ENCODE measurements at regions not wholly inside any gene's neighbourhood (a gene's known extent, or its start where the extent isn't known, plus 50 kb on each side); places are given as distances from the start of the nearest gene placed in this dataset.

DNA sequence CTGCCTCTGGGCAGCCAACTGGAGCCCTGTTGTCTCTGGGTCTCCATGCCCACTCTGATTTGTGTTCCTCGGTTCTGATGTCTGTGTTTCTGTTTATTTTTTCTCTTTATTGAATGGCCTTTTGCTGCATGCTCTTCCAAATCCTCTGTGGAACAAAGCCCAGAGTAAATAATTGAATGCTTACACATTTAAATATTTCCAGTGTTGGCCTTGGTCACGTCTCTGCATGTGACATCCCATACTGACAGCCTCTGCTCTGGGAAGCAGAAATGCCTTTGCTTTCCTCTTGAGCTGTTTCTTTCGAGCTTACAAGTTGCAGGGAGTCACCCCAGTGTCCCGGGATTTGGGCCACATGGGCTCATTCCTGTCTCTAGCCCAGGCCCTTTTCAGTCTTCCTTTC lies 267.9 kb downstream of the PTPRU start:
- TF ChIP-seq, protein P1, sequence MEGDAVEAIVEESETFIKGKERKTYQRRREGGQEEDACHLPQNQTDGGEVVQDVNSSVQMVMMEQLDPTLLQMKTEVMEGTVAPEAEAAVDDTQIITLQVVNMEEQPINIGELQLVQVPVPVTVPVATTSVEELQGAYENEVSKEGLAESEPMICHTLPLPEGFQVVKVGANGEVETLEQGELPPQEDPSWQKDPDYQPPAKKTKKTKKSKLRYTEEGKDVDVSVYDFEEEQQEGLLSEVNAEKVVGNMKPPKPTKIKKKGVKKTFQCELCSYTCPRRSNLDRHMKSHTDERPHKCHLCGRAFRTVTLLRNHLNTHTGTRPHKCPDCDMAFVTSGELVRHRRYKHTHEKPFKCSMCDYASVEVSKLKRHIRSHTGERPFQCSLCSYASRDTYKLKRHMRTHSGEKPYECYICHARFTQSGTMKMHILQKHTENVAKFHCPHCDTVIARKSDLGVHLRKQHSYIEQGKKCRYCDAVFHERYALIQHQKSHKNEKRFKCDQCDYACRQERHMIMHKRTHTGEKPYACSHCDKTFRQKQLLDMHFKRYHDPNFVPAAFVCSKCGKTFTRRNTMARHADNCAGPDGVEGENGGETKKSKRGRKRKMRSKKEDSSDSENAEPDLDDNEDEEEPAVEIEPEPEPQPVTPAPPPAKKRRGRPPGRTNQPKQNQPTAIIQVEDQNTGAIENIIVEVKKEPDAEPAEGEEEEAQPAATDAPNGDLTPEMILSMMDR (conservative IDR thresholded peaks at IDR 0.05; ENCODE audit: low read depth) = no peak
- no peak for DNase-seq (ENCODE audit: low spot score)
- ChIA-PET CTCF (interaction anchor here (0.6 to 1.3 kb wide), 3 partner anchors 127 to 1172 kb away, joined by 3 to 6 read pairs (median 4); no protein-coding TSS in a partner anchor), POLR2A (ENCODE audit: low non-redundant PET) (no interaction called here)
- no peak overlapping the region for H3K27ac ChIP-seq

DNA sequence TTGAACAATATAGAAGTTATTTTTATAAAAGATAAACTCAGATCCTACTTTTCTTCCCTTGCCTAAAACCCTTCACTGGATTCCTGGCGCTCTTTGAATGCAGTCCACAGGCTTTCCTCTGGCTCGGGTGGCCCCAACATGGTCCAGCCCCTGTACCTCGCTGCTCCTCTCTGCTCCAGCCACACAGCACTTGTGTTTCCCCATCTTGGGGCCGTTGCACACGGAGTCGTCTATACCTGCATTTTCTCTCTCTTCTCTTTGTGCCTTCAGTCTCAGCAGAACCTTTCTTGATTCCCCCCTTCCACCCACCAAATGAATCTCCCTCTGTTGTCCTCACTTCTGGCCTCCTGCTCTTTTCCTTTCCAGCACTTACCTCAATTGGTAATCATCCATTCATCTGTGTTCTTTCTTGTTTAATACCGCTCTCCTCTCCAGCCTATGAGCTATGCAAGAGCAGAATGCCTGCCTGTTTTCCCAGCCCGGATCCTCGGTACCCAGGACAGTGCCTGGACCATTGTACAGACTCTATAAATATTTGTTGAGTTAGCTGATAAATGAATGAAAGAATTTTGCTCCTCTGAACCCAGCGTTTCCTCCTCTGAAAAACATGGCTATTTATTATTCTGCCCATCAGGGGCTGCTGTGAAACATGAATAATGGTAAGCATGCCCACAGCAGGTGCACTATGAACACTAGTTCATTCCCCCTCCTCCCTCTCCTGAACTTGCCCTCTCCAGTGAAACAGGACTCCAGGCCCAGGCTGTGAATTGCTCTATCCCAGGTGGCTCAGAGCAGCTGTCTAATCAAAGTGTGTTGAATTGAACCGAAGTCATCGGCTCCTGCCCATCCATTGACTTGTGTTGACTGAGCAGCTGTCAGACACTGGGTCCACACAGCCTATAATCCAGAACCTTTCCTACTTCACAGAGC lies 266.9 kb downstream of the PTPRU start:
- TF ChIP-seq, protein P1 (conservative IDR thresholded peaks at IDR 0.05; ENCODE audit: low read depth) = no peak
- POLR2A ChIA-PET (ENCODE audit: low non-redundant PET) = no interaction called here
- H3K27ac ChIP-seq = no peak overlapping the region
- CTCF ChIA-PET = interaction anchor here (1.3 kb wide), 1 partner anchor 200 kb away, joined by 6 read pairs; no protein-coding TSS in a partner anchor
- no peak for DNase-seq (ENCODE audit: low spot score)

DNA sequence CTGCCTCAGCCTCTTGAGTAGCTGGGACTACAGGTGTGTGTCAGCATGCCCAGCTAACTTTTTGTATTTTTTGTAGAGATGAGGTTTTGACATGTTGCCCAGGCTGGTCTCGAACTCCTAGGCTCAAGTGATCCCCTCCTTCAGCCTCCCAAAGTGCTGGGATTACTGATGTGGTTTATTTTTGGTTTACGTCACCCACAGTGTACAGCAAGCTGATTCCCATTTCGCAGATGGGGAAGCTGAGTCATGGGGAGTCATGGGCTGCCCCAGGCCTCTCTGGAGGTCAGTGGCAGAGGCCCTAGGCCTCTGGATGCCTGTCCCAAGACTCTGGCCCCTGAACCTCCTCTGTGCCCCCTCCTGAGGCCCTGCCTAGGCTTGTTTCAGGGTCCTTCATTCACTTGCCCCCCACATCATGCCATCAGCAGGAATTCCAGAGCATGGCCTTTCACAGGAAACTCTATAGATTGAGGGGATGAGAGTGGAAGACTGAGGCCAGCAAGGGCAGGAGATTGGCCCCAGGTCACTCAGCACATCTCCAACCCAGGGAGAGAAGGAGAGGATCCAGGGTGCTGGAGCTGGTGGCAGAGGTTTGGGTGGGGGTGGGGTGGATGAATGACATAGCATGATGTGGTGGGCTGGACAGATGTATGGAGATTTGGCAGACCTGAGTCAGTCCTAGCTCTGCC lies 266.0 kb downstream of the PTPRU start:
- H3K27ac ChIP-seq = no peak overlapping the region
- DNase-seq (ENCODE audit: low spot score) = no peak
- CTCF ChIA-PET = no interaction called here
- POLR2A ChIA-PET (ENCODE audit: low non-redundant PET) = no interaction called here
- TF ChIP-seq, protein P1 (conservative IDR thresholded peaks at IDR 0.05; ENCODE audit: low read depth) = no peak

DNA sequence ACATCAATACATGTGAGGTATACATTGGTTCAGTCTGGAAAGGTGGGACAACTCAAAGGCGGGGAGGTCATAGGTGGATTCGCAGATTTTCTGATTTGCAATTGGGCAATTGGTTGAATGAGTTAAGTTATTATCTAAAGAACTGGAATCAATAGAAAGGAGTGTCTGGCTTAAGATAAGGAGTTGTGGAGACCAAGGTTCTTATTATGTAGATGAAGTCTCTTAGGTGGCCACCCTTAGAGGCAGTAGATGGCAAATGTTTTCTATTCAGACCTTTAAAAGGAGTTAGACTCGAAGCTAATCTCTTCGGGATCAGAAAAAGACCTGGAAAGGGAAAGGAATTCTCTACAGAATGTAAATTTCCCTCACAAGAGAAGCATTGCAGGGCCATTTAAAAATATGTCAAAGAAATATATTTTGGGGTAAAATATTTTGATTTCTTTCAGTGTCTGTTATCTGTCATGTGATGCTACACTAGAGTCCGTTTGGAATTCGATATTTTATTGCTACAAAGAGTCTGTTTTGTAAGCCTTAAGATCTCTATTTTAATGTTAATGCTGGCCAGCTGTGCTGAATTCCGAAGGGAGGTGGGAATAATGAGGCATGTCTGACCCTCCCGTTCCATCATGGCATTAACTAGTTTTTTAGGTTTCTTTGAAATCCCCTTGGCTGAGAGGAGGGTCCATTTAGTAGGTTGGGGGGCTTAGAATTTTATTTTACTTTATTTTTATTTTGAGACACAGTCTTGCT lies 265.1 kb downstream of the PTPRU start:
- no peak for DNase-seq (ENCODE audit: low spot score)
- POLR2A ChIA-PET (ENCODE audit: low non-redundant PET) = no interaction called here
- H3K27ac ChIP-seq = no peak overlapping the region

DNA sequence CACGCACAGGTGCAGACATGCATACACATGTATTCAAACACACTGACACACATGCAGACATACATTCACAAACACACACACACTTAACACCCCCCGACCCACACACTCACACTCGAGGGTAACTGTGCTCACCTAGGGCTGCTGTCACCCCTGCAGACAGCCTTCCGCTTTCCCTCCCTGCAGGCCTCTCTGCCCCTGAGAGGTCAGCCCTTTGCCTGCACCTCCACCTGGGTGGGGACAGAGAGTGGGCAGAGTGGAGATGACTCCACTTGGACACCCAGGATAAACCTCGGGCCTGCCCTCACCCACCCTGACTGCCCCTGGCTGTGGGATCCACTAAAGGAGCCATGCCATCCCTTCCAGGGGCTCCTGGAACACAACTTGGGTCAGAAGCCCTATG lies 264.3 kb downstream of the PTPRU start:
- no peak for DNase-seq (ENCODE audit: low spot score)
- POLR2A ChIA-PET (ENCODE audit: low non-redundant PET) = no interaction called here
- TF ChIP-seq, protein P1 (conservative IDR thresholded peaks at IDR 0.05; ENCODE audit: low read depth) = no peak
- no peak overlapping the region for H3K27ac ChIP-seq
- CTCF ChIA-PET = no interaction called here

More for the DNA sequence above, 265.1 kb downstream of the PTPRU start:
- CTCF ChIA-PET = no interaction called here
- TF ChIP-seq, protein P1 (conservative IDR thresholded peaks at IDR 0.05; ENCODE audit: low read depth) = no peak

DNA sequence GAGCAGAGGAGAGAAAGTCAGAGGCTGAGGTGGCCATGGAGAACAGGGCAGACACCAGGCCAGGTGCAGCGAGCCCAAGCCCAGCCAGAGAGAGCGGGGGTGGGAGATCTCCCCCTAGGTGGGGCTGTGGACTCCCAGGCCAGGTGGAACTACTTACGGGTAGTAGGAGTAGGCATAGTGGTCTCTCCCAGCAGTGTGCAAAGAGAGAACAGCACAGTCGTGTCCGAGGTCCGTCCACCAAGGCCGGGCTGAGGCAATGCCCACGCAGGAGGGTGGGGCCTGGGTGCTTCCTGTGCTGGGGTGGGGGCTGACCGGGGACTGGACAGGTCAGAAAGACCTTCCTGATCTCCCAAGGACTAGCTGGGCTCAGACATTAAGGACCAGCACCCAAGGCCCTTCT lies 263.7 kb downstream of the PTPRU start:
- DNase-seq (ENCODE audit: low spot score) = no peak
- ChIA-PET CTCF (no interaction called here), POLR2A (ENCODE audit: low non-redundant PET) (no interaction called here)
- H3K27ac ChIP-seq = no peak overlapping the region
- TF ChIP-seq, protein P1 (conservative IDR thresholded peaks at IDR 0.05; ENCODE audit: low read depth) = no peak

All from RWPE1 (cell line).